Body of pancreas (tissue), 4 donors: ENCODE measurements at regions not wholly inside any gene's neighbourhood (a gene's known extent, or its start where the extent isn't known, plus 50 kb on each side); places are given as distances from the start of the nearest gene placed in this dataset.

Experiments used
- ATAC-seq: fragments of 150-250 bp; one replicate; pipeline ENCODE4 v1.9.1; 2016
- DNase-seq, 4 donors: peaks; one replicate each; pipeline ENCODE4 v3.0.0-alpha.2; 2019
- H3K27ac ChIP-seq, 4 donors: fragments of 200-600 bp; sonication (generic); 1 replicate in 3 of 4; 2 replicates in 1 of 4; pipeline versions ENCODE4 v1.5.1 to v1.6.1; 2016 to 2019; ENCODE audit warnings: mild to moderate bottlenecking in 1 of 4, mixed read lengths in 1 of 4, moderate library complexity in 1 of 4
- H3K27me3 ChIP-seq, 2 donors: fragments of 200-600 bp; sonication (generic); one replicate each; pipeline ENCODE4 v1.6.0; 2016; ENCODE audit warnings: mild to moderate bottlenecking in 1 of 2
- H3K36me3 ChIP-seq, 2 donors: fragments of 200-600 bp; sonication (generic); replicated peaks in 1 of 2; 2 replicates each; pipeline ENCODE4 v1.5.1; 2016; ENCODE audit warnings: low read depth in 2 of 2; ENCODE audit not compliant: insufficient read depth in 1 of 2
- H3K4me1 ChIP-seq: fragments of 200-600 bp; sonication (generic); one replicate; pipeline ENCODE4 v1.6.0; 2016
- H3K4me3 ChIP-seq, 2 donors: fragments of 200-600 bp; sonication (generic); 1 replicate in 1 of 2; 2 replicates in 1 of 2; pipeline ENCODE4 v1.5.1; 2016 to 2019
- H3K9me3 ChIP-seq, 3 donors: fragments of 200-600 bp; sonication (generic); 1 replicate in 2 of 3; 2 replicates in 1 of 3; pipeline ENCODE4 v1.5.1; 2016
- POLR2A ChIP-seq, 3 donors: fragments of 450-650 bp; IDR thresholded peaks; one replicate each; pipeline ENCODE4 v1.6.1; 2016; ENCODE audit warnings: antibody characterized with exemption in 3 of 3, mild to moderate bottlenecking in 2 of 3
- WGBS, 2 donors: methylation state at CpG; one replicate each; pipeline ENCODE4 v1.1.5; 2017; 5-methylcytosine and 5-hydroxymethylcytosine counted together
- intact Hi-C: fragments of 100-400 bp; cut with DNase I; formaldehyde crosslinking; loops from one replicate; pipeline ENCODE4 v1.15.1; 2023
- TF ChIP-seq, protein P1 (sequence below), 7 experiments: fragments of 450-650 bp in 4 of 7; fragments of 200-600 bp in 3 of 7; sonication (generic) in 3 of 7; IDR thresholded peaks; one replicate each; pipeline ENCODE4 v1.5.1; 2016 to 2019; ENCODE audit warnings: antibody characterized with exemption in 7 of 7

DNA sequence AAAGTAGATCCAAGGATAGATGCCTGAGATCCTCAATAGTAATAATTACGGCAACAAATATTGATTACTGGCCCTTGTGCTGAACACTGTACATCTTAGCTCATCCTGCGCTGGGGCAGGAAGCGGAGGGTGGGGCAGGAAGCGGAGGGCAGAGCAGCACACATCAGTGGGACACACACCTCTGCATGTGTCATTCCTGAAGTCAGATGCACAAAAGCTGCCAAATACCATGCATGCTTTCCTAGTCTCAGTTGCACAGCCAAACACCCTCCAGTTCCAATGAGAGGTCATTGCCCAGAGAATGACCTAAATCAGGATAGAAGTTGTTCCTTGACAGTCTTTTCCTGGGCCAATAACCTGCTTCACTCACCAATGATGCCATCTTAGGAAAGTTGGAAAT, 74.4 kb upstream of the FOXC1 start:
- H3K9me3 ChIP-seq, result no peaks in the 10 kb centered on the region
- H3K27ac ChIP-seq, result no peak overlapping the region
- H3K4me3 ChIP-seq, result no peak overlapping the region
- intact Hi-C loops, result no loop called here
- no peaks in the 10 kb centered on the region for H3K4me1 ChIP-seq
- H3K36me3 ChIP-seq, result no peaks in the 10 kb centered on the region
- WGBS, 2 donors, result 76 to 83% methylated on average over 4 of the region's 4 CpGs
- TF ChIP-seq POLR2A (IDR thresholded peaks at IDR 0.05), result no peak
- TF ChIP-seq, protein P1, sequence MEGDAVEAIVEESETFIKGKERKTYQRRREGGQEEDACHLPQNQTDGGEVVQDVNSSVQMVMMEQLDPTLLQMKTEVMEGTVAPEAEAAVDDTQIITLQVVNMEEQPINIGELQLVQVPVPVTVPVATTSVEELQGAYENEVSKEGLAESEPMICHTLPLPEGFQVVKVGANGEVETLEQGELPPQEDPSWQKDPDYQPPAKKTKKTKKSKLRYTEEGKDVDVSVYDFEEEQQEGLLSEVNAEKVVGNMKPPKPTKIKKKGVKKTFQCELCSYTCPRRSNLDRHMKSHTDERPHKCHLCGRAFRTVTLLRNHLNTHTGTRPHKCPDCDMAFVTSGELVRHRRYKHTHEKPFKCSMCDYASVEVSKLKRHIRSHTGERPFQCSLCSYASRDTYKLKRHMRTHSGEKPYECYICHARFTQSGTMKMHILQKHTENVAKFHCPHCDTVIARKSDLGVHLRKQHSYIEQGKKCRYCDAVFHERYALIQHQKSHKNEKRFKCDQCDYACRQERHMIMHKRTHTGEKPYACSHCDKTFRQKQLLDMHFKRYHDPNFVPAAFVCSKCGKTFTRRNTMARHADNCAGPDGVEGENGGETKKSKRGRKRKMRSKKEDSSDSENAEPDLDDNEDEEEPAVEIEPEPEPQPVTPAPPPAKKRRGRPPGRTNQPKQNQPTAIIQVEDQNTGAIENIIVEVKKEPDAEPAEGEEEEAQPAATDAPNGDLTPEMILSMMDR (IDR thresholded peaks at IDR 0.05), result no peak
- no peaks in the 10 kb centered on the region for H3K27me3 ChIP-seq
- DNase-seq, result no peak
- ATAC-seq, result no peak

DNA sequence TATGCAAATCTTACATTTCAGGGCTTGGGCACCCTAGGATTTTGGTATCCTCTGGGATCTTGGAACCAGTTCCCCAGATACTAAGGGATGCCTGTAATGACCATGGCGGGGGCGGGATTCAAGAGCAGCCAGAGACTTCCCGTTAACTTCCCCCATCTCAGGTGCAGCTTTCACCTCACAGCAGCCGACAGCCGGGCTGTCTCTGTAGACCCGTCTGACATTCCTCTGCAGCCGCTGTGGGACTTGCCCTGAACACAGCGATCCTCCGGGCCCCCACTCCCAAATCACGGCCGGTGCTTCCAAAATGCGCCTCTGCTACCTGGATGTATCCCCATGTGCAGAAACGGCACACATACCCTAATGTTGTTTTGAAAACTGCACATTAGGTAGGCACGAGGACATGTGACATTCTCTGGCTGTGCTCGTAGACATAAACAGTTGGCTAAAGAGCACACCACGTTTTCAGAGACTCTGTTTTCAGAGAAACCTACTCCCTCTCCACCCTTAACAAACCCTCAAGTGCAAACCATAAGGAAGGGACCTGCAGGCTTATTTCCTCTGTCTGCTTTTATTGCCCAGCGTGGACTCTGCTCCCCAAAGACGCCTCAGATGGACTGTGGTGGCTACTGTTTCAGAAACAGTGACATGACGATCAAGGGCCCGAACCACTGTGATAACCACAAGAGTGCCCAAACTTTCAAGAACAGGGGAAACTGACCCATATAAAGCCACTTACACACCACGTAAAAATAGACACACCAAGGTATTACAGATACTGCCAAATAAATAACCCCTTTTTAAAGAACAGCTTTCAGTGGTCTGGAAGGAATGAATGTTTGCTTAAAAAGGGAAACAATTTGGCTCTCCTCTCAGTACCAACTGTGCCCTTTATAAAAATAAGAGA, 72.9 kb upstream of the FOXC1 start:
- DNase-seq, result no peak
- no peak for ATAC-seq

DNA sequence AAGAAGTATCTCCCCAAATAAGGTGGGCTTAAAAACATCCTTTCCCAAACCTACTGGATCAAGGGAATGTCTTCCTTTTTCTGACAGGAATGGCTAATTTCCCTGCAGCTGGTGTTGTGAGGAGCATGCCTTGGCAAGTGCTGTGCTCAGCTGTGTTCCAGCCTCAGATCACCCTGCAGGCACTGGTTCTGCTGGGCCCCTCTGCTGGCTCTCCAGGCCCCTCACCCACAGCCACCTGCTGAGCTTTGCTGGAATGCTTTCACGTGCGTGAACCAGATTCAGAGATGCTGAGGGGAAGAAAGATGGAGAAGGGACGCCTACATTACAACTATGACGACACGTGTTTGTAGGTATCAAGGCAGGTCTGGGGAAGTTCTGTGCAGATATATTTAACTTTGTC, 71.3 kb upstream of the FOXC1 start:
- no peak overlapping the region for H3K27ac ChIP-seq
- ATAC-seq, result no peak
- TF ChIP-seq, protein P1 (IDR thresholded peaks at IDR 0.05), result no peak
- no peak for TF ChIP-seq POLR2A (IDR thresholded peaks at IDR 0.05)

More for the DNA sequence above, 72.9 kb upstream of the FOXC1 start:
- TF ChIP-seq POLR2A (IDR thresholded peaks at IDR 0.05), result no peak
- TF ChIP-seq, protein P1 (IDR thresholded peaks at IDR 0.05), result no peak
- intact Hi-C loops, result no loop called here
- no peaks in the 10 kb centered on the region for H3K9me3 ChIP-seq
- H3K4me1 ChIP-seq, result peaks cover 5% of the 10 kb centered on the region
- H3K36me3 ChIP-seq, result no peaks in the 10 kb centered on the region
- no peak overlapping the region for H3K4me3 ChIP-seq
- no peaks in the 10 kb centered on the region for H3K27me3 ChIP-seq
- WGBS, 2 donors, result 67 to 69% methylated on average over 21 of the region's 21 CpGs
- H3K27ac ChIP-seq, result no peak overlapping the region

DNA sequence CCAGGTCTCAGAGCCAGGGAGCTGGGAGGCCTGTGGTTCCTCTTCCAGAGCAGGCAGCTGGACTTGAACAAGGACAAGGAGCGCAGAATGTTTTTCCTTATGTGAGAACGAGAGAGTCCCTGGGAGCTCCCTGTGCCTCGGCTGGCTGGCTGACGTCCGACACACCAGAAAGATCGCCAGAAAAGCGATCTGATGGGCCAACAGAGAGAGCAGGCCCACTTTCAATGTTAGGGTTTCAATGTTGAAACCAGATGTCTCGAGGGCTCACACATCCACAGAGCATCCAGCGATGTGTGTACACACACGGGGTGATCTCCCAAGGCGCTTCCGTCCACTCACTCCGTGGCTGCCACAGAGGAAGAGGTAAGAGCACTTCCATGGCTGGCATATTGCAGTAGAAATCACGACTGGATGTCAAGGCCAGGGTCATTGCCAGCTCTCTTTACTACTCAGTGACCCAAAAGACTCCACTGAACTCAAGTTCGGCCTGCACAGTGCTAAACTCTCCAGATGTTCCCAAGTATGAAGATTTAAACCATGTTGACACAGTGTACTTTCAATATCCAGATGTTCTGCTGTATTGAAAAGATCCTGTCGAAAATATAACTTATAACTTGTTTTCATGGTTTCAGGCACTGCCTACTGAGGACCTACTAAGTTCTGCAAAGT, 70.8 kb upstream of the FOXC1 start:
- Histone ChIP-seq H3K27ac (no peak overlapping the region), H3K4me3 (no peak overlapping the region), H3K27me3 (no peaks in the 10 kb centered on the region), H3K4me1 (peaks cover 5% of the 10 kb centered on the region), H3K9me3 (no peaks in the 10 kb centered on the region), H3K36me3 (no peaks in the 10 kb centered on the region)
- 72 to 88% methylated on average over 11 to 16 of the region's 16 CpGs for WGBS, 2 donors
- no peak for TF ChIP-seq POLR2A (IDR thresholded peaks at IDR 0.05)
- TF ChIP-seq, protein P1 (IDR thresholded peaks at IDR 0.05), result no peak
- ATAC-seq, result no peak
- no peak for DNase-seq
- intact Hi-C loops, result no loop called here

More for the DNA sequence above, 71.3 kb upstream of the FOXC1 start:
- Histone ChIP-seq H3K4me1 (peaks cover 5% of the 10 kb centered on the region), H3K4me3 (no peak overlapping the region), H3K27me3 (no peaks in the 10 kb centered on the region), H3K9me3 (no peaks in the 10 kb centered on the region), H3K36me3 (no peaks in the 10 kb centered on the region)
- intact Hi-C loops, result no loop called here
- WGBS, 2 donors, result 80 to 88% methylated on average over 5 of the region's 5 CpGs
- no peak for DNase-seq
